IPS-20b (cell line): ENCODE measurements at regions not wholly inside any gene's neighbourhood (a gene's known extent, or its start where the extent isn't known, plus 50 kb on each side); places are given as distances from the start of the nearest gene placed in this dataset.
"Not testable (repeated sequence)": the region's sequence is repeated elsewhere in the genome, so short reads cannot be mapped to it uniquely, and the experiment has no call there.

Experiments
- H3K27ac ChIP-seq: one replicate; pipeline ENCODE4 v1.5.1; 2013; ENCODE audit warnings: low read length
- H3K27me3 ChIP-seq: 2 replicates; pipeline ENCODE4 v1.6.1; 2013; ENCODE audit warnings: mild to moderate bottlenecking, low read length, inconsistent platforms; ENCODE audit not compliant: insufficient read depth
- H3K36me3 ChIP-seq: 2 replicates; pipeline ENCODE4 v1.6.1; 2013; ENCODE audit warnings: low read depth, mild to moderate bottlenecking, inconsistent platforms, low read length, moderate library complexity; ENCODE audit not compliant: insufficient read depth
- H3K4me1 ChIP-seq: 2 replicates; pipeline ENCODE4 v1.6.1; 2013; ENCODE audit warnings: mild to moderate bottlenecking, control low read depth, inconsistent platforms, low read length, moderate library complexity; ENCODE audit not compliant: insufficient read depth
- H3K4me3 ChIP-seq: 2 replicates; pipeline ENCODE4 v1.5.1; 2013; ENCODE audit warnings: mild to moderate bottlenecking, low read length, inconsistent platforms
- H3K9ac ChIP-seq: 2 replicates; pipeline ENCODE4 v1.6.1; 2013; ENCODE audit warnings: low read depth, mild to moderate bottlenecking, inconsistent platforms, low read length, moderate library complexity
- H3K9me3 ChIP-seq: 2 replicates; pipeline ENCODE4 v1.6.1; 2013; ENCODE audit warnings: mild to moderate bottlenecking, low read depth, low read length, inconsistent platforms; ENCODE audit not compliant: insufficient read depth

DNA sequence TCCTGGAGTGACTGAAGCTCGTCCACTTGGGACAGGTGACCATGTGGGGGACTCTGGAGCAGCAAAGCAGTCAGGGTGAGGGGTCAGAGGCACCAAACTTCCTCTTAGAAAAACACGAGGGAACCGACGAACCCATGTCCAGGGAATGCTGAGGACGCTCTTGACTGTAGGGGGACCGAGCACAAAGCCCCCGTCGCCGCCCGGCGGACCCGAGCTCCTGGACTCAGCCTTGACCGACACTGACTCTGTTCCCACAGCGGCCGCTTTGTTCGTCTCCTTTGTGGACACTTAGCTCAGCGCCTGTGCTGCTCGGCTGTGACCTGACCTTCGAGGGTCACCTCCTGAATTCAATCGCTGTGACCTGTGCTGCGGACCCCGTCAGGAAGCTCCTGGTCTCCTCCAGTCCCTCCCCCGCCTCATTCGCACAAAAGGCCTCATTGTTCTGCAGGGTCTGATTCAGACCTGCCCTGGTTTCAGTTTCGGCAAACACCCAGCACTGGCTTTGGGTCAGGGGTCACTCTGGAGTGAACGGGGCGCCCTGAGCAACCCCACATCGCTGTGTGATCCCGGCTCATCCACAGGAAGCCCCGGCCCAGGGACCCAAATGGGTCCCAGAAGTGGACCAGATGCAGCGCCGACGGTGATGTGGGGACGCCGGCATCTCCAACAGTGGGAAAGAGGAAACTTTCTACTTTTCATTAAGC is 454.8 kb downstream of the PREX1 start:
- H3K4me3 ChIP-seq, H3K27me3 ChIP-seq, H3K27ac ChIP-seq, H3K9me3 ChIP-seq, H3K36me3 ChIP-seq: not testable (repeated sequence)
- Histone ChIP-seq H3K9ac (peak overlapping the region; percentile 21; the same call in 1 of the 2 replicates), H3K4me1 (peaks cover 29% of the 10 kb centered on the region; the same call in 1 of the 2 replicates)

DNA sequence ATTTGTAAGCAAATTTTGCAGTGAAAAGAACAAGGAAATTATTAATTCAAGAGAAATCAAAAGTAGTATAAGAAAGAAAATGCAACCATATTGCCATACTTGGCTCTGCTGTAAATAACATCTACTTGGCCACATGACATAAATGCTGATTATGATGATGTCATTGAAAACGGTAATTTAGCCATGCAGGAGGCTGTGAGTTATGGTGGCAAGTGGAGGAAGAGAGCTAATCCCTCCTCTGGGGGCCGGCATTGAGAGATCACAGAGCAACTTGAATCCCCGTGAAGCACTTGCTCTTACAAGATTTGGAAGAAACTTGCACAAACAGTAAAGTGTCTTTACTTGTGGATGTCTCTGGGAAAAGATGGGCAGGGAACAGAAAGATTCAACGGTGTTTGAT is 456.6 kb downstream of the PREX1 start:
- Histone ChIP-seq H3K9ac (no peak overlapping the region), H3K4me1 (peaks cover 34% of the 10 kb centered on the region; the same call in 1 of the 2 replicates), H3K4me3 (no peak overlapping the region), H3K36me3 (no peaks in the 10 kb centered on the region), H3K9me3 (no peaks in the 10 kb centered on the region; the same call in 1 of the 2 replicates), H3K27ac (no peak overlapping the region), H3K27me3 (no peaks in the 10 kb centered on the region)

DNA sequence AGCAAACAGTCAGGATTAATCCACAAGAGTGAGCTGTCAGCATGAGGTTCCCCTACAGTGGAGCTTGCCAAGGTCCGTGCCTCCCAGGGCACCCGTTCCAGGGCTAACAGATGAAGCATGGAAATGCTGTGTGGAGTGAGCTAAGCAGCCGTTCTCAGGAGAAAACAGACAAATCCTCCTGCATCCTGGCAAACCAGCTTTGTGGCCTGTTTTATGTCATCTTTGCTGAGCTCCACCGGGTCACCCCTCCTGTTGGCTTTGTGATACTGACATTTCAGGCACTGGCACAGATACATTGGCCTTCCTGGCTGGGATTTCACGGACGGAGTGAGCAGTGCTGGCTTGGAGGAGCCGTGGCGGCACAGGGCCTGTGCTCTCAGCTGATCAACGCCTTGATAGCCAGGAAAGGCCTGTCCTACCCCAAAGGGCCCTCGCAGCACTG is 459.2 kb downstream of the PREX1 start:
- not testable (repeated sequence) for H3K9ac ChIP-seq, H3K4me3 ChIP-seq, H3K9me3 ChIP-seq, H3K36me3 ChIP-seq, H3K27me3 ChIP-seq, H3K27ac ChIP-seq
- H3K4me1 ChIP-seq: peaks cover 18% of the 10 kb centered on the region; the same call in 1 of the 2 replicates

DNA sequence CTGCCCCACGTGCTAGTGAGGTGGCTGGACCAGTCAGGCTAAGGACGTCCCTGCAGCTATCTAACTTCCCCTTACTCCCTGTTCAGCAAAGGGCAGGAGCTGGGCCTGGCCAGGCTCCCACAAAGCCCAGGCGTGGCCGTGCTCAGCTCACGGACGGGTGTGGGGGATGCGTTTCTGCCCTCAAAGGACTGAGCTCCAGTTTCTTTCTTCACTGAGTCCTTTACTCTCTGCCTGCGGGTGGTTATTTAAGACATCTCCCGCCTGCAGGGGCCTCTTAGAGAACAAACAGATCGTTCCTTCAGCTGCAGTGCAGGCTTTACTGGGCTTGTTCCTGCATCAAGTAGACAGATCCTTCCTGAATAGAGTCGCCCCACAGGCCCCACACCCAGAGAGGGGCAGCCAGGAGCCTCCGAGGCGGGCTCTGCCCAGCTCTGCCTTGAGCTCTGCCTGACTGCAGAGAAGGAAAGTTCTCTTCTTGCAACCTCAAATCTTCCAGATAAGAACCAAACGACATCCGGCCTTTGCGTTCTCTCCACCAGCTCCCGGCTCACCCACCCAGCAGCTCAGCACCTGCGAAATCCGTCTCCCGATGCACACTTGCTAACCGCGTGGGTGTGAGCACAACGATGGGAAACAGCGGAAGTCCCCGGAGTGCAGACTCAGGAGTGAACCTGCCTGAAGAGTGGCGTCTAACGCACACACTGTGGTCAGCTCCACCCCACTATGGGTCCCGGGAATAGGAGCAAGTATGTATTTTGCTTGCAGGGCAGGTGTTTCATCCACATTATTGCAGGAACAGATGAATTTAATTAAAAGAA is 460.0 kb downstream of the PREX1 start:
- not testable (repeated sequence) for H3K4me3 ChIP-seq, H3K36me3 ChIP-seq, H3K9me3 ChIP-seq, H3K27ac ChIP-seq, H3K9ac ChIP-seq, H3K27me3 ChIP-seq
- peaks cover 13% of the 10 kb centered on the region; the same call in 1 of the 2 replicates for H3K4me1 ChIP-seq

DNA sequence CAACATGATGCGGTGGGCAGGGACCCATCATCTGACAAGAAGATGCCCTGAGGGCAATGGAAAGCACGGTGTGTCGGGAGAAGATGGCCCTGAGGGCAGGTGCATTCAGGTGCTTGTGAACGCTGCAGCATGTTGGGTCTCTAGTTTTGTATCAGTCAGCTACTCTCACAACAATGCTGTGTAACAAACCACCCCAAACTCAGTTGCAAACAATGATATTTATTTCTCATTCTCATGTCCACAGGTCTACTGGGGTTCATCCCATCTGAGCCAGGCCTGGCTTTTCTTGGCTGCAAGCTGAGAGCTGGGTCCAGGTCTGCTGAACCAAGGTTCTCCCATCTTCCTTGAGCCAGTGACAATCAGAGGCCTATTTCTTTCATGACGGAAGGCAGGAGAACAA is 461.6 kb downstream of the PREX1 start:
- Histone ChIP-seq H3K36me3 (no peaks in the 10 kb centered on the region), H3K27me3 (no peaks in the 10 kb centered on the region), H3K9me3 (no peaks in the 10 kb centered on the region; the same call in 1 of the 2 replicates), H3K4me1 (peaks cover 12% of the 10 kb centered on the region; the same call in 1 of the 2 replicates), H3K27ac (no peak overlapping the region), H3K4me3 (no peak overlapping the region), H3K9ac (no peak overlapping the region)

DNA sequence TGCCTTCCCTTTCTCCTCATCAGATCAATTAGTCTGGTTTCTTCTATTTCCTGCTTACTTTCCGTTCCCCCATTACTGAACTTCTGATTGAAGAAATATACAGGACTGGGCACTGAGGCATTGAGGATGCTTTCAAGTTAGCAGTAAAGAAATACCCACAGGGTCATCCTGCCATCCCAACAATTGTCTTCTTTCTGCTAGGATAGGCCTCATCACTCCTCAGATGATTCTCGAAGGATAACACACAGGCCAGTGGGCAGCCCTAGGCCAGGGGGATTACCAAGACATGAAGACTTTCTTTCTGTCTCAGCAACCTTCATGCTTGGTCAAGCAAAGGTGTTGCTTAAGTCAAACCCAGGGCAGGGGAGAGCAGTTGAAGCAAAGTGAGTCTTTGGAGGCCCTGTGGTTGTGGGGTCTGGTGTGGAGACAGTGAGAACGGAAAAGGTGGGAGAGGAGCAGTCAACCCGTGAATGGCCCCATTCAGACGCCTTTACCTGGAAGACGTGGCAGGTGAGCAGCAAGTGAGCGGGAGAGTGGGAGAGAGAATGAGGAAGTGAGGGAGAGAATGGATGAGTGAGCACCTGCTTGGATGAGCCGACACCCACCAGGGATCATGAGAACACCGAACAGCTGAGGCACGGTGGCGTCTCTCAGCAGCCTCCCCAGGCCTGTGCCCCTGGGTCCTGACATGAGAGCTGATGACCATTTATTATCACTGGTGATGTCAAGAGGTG is 462.9 kb downstream of the PREX1 start:
- Histone ChIP-seq H3K9ac (no peak overlapping the region), H3K27ac (no peak overlapping the region), H3K27me3 (no peaks in the 10 kb centered on the region), H3K9me3 (no peaks in the 10 kb centered on the region; the same call in 1 of the 2 replicates), H3K4me1 (peaks cover 5% of the 10 kb centered on the region; the same call in 1 of the 2 replicates), H3K36me3 (no peaks in the 10 kb centered on the region), H3K4me3 (no peak overlapping the region)

DNA sequence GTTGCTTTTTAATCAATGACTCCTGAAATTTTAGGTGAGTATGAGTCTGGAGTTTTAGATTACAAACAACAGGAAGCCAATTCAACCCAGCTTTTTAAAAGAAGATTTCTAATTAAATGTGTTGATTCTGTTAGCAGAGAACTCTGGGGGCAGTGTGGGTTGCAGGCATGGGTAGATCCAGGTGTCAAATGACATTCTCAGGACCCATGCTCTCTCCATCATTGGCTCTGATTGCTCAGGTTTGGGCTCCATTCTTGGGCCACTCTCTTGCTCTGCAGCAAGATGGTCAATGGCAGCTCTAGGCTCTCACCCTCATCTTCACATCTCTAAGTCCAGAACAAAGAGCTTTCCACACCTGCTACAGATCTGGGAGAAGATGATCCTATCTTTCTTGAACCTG is 463.7 kb downstream of the PREX1 start:
- Histone ChIP-seq H3K9ac (no peak overlapping the region), H3K4me1 (peaks cover 5% of the 10 kb centered on the region; the same call in 1 of the 2 replicates), H3K27ac (no peak overlapping the region), H3K36me3 (no peaks in the 10 kb centered on the region), H3K27me3 (no peaks in the 10 kb centered on the region), H3K4me3 (no peak overlapping the region), H3K9me3 (no peaks in the 10 kb centered on the region; the same call in 1 of the 2 replicates)

DNA sequence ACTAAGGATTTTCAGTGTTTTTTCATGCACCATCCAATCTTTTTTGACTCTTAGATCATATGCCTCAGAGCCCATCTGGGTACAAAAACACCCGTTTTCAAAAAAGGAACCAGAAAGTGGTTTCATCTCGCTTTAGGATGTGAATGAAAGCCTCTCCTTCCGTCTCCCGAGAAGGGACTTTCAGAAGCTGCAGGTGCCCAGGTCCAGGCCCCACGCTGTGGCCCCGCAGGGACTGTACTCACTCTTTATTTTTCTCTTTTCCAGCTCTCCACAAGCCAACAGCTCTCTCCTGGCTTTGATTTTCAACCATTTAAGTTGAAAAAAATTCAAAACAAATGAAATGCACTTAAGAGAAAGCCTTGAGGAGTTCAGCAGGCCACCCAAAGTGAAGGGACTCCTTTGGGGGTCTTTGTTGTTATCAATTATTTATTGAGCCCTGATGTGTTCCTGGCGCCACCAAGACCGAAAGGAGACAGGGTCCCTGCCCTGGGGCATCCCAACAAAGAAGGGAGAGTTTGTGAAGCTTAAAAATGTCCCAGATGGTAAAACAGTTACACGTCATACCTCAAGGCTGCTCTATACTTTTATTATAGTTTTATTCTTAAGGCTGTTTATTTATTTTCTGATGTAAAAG is 467.3 kb downstream of the PREX1 start:
- Histone ChIP-seq H3K4me3 (no peak overlapping the region), H3K27me3 (no peaks in the 10 kb centered on the region), H3K36me3 (no peaks in the 10 kb centered on the region), H3K9me3 (no peaks in the 10 kb centered on the region), H3K27ac (no peak overlapping the region), H3K9ac (no peak overlapping the region), H3K4me1 (no peaks in the 10 kb centered on the region; the same call in 1 of the 2 replicates)

DNA sequence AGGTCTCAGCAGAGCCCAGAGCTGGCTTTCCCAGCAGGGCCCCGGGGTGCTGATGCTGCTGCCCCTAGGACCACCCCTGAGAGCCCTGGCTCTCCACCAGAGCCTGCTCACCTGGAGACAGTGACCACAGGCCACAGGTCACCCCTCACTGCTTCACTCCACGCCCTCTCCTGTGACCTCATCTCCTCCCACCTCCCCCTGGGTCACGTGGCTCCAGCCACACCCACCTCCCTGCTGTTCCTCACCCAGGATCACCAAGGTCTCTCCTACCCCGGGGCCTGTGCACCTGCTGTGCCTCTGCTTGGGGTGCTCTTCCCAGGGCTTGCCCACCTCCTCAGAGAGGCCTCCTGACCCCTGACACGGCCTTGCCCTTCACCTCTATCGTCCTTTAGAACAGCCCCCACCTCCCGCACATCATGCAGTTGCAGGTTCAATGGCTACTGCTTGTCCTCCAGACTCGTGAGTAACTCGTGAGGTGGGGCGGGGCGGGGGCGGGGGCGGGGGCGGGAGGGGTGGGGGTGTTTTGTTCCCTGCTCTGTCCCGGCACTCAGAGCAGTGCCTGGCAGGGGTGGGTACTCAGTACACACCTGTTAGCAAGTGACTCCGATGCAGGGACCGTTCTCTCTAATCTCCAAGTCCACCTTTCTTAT is 468.0 kb downstream of the PREX1 start:
- Histone ChIP-seq H3K27ac (no peak overlapping the region), H3K9ac (no peak overlapping the region), H3K27me3 (no peaks in the 10 kb centered on the region), H3K4me3 (no peak overlapping the region), H3K4me1 (no peaks in the 10 kb centered on the region; the same call in 1 of the 2 replicates), H3K9me3 (no peaks in the 10 kb centered on the region), H3K36me3 (no peaks in the 10 kb centered on the region)

DNA sequence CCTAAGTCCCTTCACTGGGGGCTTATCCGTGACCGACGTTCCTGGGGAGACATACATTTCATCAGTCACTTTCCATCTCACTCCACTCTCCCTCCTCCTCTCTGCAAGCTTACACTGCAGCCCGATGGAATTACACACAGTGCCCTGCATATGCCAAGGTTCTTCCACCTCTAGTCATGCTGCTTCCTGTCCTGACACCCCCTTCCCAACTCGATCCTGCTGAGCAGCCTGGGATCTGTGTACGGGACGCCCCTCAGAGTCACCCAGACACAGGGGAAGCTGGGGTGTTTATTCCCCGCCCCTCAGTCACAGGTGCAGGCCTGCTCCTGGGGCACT is 468.8 kb downstream of the PREX1 start:
- not testable (repeated sequence) for H3K36me3 ChIP-seq, H3K9me3 ChIP-seq, H3K27ac ChIP-seq, H3K4me3 ChIP-seq, H3K9ac ChIP-seq, H3K27me3 ChIP-seq, H3K4me1 ChIP-seq
